Upper lobe of left lung (tissue), 4 donors: ENCODE measurements at regions not wholly inside any gene's neighbourhood (a gene's known extent, or its start where the extent isn't known, plus 50 kb on each side); places are given as distances from the start of the nearest gene placed in this dataset.
A peak's percentile ranks its signal among the peaks of the same experiment; 100 is the strongest.

Source experiments
- CTCF ChIP-seq, 6 experiments: fragments of 450-650 bp in 4 of 6; fragments of 200-600 bp in 2 of 6; sonication (generic) in 2 of 6; IDR thresholded peaks; one replicate each; pipeline ENCODE4 v1.5.1; 2016 to 2019; ENCODE audit warnings: antibody characterized with exemption in 6 of 6
- POLR2A ChIP-seq, 4 donors: fragments of 450-650 bp; IDR thresholded peaks; one replicate each; pipeline ENCODE4 v1.5.1; 2016 to 2017; ENCODE audit warnings: antibody characterized with exemption in 4 of 4, mild to moderate bottlenecking in 2 of 4
- POLR2AphosphoS5 ChIP-seq, 2 donors: sonication (generic); formaldehyde crosslinking; IDR thresholded peaks; one replicate each; pipeline ENCODE4 v1.5.1; 2017; ENCODE audit warnings: antibody characterized with exemption in 2 of 2

- TF ChIP-seq CTCF (IDR thresholded peaks at IDR 0.05) (peak; percentile 55 to 82 (median 66)), POLR2A (IDR thresholded peaks at IDR 0.05) (no peak), POLR2AphosphoS5 (IDR thresholded peaks at IDR 0.05) (no peak)
Measured at GRCh38 chr20:59495894-59496510, 108.3 kb upstream of the PHACTR3 start.
